GM19395 (cell line): ENCODE measurements at regions not wholly inside any gene's neighbourhood (a gene's known extent, or its start where the extent isn't known, plus 50 kb on each side); places are given as distances from the start of the nearest gene placed in this dataset.
A peak's percentile ranks its signal among the peaks of the same experiment; 100 is the strongest.
"Not testable (repeated sequence)": the region's sequence is repeated elsewhere in the genome, so short reads cannot be mapped to it uniquely, and the experiment has no call there.

ENCODE experiments used
- ATAC-seq: cut with Tn5 transposase; IDR thresholded peaks from one replicate; pipeline ENCODE4 v1.9.1; 2021; ENCODE audit warnings: mild to moderate bottlenecking, moderate library complexity; ENCODE audit not compliant: unreplicated experiment

DNA sequence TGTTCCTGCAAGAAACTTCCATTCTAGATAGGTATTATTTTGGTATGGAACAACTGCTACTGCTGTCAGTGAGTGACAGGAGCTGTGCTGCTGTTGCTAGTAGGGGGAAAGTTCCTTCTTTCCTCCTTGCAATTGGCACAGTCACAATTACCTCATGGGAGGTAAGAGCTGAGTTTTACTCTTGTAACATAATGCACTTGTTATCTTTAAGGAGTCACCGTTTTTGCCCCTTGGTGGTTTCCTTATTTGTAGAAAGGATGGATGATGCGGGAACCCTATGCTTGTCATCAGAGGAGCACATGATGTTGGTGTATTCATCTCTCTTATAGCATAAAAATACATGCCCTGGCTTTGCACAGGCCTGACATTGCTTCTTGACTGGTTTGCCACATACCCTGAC is 234.7 kb upstream of the NPY start:
- ATAC-seq = no peak

DNA sequence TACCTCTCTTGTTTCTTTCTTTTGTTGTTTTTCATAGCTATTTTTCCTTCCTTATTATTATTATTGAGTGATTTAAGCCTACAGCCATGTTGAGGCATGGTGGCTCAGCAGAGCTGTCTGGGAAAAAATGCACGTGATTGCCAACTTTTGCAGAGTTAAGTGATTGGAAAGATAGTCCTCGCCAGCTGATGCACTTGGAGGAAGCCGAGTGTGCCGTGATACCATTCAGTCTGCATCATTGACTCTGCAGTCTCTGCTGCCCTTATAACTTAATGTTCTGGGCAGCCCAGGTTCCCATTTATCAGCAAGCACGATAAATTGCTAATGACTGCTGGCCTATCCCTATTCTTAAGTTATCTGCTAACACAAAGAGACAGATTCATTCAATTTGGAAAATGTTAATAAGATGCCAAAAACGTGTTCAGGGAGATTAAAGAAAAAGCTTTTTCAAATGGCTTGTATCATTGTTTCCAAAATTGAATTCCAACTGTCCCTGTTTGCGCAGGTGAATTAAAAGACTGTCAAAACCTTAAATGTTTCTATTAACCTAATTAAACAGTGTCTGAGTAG is 232.9 kb upstream of the NPY start:
- no peak for ATAC-seq

DNA sequence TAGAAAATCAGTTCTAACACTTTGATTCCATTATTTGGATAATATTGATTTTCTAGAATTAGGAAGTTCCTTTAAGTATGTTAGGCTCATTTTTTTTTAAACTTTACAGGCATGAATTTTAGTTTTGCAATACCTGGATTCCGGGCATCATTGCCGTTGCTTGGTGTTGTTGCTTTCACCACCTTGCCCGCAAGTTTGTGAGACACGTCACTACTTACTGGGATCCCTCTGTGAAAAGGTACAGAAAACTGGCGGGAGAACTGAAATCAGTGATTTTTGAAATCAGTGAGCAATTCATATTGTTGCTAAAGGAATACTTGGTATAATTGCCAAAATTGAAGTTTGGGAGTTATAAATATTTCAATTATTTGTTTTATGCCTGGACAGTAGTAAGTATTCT is 232.3 kb upstream of the NPY start:
- no peak for ATAC-seq

DNA sequence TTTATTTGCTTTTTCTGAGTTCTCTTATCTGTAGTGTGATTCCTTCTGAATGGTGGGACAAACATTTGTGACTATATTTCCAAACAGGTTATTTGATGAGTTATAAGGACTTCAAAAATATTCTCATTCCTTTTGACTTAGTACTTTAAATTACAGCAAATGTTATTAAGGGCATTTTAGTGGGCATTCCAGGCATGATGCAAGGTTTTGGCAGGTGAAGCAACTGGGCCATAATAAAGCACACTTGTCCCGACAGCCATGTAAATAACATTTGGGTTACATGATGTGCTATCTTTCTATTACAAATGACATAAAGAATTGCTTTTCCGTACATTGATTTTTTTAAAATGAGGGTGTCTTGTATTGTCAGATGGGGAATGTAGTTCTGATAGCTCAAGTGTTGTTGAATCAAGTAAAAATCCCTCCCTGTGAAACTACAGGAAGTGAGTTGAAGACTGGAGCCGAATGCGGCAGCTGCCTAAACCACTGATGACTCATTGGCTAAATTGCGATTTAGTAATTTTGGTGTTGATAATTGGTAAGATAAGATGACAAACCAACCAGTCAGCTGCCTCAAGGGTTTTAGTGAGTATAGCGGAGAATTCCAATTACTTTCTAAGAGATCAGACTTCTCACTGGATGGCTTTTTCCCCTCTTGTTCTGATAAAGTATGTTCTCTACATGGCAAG is 231.3 kb upstream of the NPY start:
- ATAC-seq = no peak

DNA sequence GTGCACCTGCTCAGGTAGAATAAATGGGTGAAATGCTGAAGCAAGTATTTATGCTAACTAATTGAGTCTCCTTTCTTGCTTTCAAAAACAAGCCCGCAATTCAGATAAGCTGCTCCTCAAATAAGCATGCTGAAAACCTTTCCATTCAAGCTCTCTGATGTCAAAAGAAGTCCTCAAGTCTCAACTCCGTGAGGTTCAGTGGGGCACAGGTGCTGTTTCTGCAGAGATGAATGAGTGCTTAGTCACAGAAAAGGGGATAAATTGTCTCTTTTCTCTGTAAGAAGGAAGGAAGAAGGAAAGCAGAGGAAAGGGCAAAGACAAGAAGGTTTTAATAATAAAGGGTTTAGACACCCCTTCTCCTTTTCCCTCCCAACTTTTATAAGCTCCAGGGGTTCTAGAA is 229.8 kb upstream of the NPY start:
- ATAC-seq = no peak

DNA sequence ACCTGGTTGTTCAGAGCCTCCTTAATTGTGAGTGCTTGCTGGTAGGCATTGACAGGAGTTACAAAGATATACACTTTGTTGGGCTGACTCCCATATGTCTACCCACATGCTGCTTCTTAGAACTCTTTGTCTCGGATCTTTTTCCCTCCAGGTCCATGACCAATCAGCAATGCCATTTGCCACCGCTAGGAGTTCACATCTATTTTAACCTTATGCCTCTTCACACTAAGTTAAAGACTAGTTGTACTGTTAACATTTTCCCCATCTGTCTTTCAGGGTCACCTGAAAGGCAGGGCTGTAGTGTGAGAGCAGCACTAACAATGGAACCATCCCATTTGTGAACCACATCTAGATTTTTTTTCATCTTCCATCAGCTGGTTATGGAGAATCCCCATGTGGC is 226.7 kb upstream of the NPY start:
- ATAC-seq = no peak

DNA sequence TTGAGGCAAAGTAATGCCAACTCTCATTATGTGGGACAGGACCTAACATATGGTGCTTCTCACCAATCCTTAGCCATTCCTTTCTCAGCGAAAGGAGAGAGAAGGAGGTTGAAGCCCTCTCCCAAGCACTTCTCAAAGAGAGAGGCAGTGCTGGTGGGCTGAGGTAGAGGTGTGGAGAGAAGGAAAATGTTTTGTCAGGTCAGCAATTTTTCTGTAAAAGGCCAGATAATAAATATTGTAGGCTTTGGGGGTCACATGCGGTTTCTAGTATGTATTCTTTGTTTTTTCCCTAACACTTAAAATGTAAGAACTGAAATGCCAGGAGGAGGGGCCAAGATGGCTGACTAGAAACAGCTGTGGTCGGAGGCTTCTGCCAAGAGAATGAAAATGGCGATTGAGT is 225.0 kb upstream of the NPY start:
- no peak for ATAC-seq

DNA sequence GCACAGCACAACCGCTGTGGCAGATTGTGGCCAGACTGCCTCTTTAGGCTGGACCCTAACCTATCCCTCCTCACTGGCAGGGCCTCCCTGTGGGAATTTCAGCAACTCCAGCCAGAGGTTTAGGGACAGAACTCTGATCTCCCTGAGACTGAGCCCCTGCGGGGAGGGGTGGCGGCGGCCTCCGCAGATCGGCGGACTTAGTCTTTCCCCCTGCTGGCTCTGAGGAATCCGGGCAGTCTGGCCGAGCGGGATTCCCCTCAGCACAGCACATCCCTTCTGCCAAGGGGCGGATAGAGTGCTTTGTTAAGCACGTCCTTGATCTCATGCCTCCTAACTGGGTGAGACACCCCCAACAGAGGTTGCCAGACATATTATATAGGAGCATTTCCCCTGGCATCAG is 224.2 kb upstream of the NPY start:
- ATAC-seq = no peak

DNA sequence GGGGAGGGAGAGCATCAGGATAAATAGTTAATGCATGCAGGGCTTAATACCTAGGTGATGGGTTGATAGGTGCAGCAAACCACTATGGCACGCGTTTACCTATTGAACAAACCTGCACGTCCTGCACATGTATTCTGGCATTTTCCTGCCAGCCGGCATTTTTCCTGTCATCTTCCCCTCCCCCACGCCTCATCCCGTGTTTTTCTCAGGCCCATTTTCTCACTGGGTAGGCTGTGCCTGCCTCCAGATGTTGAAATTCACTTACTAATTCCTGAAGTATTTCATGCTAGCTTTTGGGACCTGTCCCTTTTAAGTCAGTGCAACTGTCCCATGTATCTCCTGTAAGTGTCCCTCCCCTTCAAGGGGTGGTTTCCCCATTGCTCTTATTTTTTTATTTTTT is 220.3 kb upstream of the NPY start:
- ATAC-seq = no peak

DNA sequence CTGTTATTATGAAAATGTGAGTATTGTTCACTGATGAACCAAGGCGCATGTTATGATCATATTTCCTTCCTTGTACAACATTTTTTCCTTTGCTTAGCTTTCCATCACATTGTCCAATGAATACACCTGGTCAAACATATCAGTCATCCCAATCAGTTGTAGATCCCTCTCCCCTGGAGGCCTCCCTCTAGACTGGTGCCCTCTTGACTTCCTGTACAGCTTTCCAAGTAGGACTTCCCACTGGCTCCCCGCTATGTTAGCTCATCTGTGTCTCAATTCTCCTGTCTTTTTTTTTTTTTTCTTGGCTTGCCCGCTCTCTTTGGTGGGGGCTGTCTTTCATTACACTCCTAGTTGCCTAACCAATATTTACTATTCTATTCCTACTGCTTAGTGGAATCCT is 214.2 kb upstream of the NPY start:
- no peak for ATAC-seq

DNA sequence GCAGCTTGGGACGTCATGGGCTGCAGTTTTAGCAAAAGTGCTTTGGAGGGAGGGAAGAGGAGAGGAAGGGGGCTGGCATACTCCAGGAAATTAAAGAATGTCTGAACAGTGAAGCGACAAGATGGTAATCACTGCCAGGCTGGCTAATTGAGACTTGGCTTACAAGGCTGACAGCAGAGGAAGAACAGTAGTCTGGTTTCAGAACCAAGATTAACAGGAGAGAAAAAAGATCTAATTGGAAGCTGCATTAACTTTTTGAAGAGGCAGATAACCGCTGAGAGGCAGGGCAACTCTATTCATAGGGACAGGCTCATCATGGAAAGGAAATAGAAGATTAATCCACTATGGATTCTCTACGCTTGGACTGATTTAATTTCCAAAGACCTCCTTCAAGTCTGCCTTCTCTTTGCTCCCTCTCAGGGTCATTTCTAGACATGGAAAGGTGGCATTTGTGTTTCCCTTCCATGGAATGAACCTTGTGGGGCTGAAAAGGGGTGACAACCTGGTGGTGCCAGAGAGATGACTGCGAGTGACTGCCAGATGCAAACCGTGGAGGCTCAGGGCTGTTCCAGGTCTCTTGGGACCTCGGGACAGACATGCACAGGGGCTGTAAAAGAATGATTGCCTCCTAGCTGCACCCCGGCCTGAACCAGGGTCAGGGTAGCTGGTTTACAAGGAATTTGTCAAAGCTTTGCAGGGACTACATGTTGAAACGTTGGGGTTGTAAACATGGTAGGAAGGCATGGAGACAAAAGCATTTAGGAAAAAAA is 210.2 kb upstream of the NPY start:
- no peak for ATAC-seq

DNA sequence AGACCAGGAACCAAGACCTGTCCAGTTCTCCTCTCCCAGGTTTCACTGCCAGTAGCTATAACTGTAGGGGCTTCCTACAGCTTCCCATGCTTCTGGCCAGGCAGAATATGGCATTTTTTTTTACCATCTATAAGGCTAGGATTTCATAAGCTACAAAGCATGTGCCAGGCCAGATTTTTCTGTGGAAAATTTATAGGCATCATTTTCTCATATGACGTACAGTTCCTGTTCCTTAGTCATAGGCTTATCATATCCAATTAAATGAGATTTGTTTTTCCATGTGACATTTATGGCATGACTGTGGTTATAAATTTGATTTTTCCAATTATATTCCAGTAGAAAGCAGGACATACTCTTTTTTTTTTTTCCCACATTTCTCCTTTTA is 208.6 kb upstream of the NPY start:
- ATAC-seq = no peak

DNA sequence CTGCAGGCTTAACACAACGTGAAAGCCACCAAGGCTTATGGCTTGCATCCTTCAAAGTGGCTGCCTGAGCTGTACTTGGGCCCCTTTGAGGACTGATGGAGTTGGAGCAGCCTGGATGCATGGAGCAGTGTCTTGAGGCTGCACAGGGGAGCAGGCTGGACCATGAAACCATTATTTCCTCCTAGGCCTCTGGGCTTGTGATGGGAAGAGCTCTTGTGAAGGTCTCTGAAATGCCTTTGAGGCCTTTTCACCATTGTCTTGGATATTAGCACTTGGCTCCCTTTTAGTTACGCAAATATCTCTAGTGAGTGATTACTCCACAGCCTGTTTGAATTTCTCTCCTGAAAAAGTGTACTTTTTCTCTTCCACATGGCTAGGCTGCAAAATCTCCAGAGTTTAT is 201.2 kb upstream of the NPY start:
- ATAC-seq = no peak

DNA sequence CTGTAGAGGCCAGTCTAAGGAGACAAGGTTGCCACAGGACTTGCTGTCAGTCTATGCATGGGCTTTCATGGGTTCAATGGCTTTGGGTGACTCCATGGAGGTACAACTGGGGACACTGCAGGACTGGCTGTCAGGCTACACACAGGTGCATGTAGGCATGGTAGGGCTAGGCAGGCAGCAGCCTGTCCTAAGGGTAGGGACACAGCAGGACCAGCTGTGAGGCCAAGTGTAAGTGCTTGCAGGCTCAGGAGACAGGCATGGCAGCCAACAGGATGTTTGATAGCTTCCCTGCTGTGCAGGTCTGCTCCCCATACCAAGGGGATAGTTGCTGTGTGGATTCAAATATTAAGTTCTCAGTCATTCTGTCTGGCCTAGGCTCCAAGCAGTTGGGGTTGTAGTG is 181.0 kb upstream of the NPY start:
- no peak for ATAC-seq

DNA sequence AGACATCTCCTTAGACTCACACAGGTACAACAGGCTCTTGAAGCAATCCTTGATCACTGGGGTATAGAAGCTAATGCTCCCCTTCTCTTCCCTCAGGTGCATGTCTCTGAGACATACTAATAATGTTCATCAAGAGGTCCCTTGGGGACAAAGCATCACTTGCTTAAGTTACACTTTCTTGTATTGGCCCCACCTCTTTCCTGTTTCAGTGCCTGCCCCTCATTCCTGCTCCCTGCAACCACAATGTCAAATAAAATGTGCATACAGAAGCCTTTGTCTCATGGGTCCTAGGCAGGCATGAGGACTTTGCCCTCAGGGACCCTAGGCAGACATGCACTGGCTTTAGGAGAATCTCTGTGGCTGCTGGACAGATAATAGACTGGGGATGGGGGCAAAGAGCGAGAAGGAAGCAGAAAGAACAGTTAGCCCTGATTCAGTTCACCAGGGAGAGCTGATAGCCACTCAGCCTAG is 175.0 kb upstream of the NPY start:
- peak; percentile 72 for ATAC-seq

DNA sequence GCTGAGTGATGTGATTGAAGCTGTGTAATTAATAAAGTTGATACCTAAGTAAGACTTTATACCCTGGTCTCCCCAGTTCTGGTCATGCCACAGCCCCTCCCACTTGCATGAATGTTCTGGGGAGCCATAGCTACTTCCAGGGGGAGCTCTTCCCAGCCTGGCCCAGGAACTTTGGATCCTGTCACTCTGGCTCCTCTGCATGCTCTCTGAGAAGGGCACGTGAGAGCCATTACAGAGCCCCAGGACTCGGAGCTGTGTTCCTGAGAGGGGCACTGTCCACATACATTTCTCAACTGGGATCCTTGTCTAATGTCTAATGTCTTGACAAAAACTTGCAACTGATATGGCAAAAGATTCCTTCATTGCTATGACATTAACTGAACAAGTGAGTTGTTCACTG is 173.9 kb upstream of the NPY start:
- no peak for ATAC-seq

DNA sequence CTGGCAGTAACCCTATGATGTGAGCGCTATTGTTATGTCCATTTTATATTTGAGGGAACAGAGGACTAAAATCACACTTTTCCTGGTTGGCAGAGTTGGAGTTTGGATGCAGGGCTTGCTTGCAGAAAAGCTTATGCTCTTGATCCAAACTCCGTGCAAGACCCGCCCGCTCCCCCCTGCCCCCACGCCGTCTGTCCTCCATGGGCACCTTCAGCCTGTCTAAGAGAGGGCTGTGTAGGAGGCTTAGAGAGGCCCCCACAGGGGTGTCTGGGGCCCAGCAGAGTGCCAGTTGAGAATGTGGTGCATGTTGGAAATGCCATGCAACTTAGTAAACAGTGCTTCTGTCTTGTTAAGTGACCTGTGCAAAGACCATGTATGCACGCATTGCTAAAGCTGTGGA is 170.5 kb upstream of the NPY start:
- no peak for ATAC-seq

DNA sequence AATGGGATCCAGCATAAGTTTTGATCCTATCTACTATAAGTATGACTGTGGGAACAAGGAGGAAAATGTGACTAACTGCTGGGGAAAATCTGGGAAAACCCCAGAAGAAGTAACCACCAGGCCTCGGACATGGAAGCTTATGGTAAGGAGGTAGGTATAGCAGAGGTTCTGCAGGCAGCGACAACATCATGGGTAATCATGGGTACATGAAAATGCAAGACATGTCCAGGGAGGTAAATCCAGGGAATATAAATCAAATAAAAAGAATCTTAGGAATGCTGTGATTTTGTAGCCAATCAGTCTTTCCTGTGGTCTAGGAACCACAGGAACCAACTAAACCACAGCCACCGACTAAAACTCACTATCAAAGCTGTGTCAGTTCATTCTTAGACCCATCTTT is 168.3 kb upstream of the NPY start:
- ATAC-seq = no peak

DNA sequence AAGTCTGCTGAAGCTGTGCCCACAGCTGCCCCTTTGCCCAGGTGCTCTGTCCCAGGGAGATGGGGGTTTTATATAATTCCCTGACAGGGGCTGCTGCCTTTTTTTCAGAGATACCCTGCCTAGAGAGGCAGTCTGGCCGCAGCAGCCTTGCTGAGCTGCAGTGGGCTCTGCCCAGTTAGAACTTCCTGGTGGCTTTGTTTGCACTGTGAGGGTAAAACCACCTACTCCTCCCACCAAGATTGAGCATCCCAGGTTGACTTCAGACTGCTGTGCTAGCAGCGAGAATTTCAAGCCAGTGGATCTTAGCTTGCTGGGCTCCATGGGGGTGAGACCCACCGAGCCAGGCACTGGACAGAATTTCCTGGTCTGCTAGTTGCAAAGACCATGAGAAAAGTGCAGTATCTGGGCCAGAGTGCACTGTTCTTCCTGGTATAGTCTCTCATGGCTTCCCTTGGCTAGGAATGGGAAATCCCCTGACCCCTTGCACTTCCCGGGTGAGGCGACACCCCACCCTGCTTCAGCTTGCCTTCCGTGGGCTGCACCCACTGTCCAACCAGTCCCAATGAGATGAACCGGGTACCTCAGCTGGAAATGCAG is 166.0 kb upstream of the NPY start:
- ATAC-seq = not testable (repeated sequence)

DNA sequence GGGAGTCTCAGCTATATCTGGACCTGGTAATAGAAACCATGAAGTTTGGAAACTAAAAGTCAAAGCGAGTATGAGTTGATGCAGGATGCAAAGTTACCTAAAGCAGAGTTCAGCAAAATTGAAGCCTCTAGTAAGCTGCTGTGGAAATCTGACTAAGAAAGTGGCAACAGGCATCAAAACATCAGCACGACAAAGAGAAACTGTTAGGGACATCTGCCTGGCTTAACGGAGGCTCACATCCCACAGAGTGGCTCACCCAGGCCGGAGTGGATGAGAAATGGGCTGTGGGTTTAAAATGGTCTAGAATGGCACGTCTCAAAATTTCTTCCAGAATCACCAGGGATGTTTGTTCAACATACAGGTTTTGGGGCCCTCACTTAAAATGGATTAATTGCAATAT is 164.1 kb upstream of the NPY start:
- ATAC-seq = no peak

DNA sequence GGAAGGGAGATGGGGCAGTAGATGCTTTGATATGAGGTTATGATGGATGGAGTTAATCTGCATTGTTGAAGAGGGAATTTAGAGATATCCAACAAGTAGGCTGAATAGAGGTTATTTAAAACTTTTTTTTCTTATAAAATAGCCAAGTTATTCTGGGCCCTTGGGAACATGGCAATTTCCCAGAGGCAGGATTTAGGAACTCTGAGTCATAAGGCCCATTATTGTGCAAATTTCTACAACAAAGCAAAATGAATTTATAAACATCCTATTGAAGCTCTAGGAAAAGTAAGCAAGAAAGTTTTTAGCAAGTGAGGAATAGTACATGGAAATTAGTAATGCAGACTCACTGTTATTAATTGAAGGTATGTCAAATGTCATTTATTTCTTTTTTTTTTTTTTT is 160.9 kb upstream of the NPY start:
- ATAC-seq = no peak

DNA sequence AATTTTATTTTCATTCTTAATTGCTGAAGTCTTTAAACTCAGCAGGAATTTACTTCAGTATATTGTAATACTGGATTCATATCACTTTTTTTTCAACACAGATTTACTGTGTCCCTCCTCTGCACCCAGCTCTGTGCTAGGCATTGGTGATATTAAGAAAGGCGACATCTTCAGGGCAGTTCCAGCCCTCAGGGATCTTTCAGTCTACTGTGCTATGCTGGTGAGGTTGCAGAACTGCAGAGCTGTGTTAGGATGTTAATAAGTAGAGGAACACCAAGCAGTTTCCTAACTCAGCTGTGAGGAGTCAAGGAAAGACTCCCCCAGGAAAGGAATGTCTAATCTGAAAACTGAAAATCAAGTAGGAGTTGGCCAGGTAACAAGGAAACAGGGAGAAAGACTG is 158.2 kb upstream of the NPY start:
- ATAC-seq = no peak
